NCI-H446 (cell line): ENCODE measurements at regions not wholly inside any gene's neighbourhood (a gene's known extent, or its start where the extent isn't known, plus 50 kb on each side); places are given as distances from the start of the nearest gene placed in this dataset.
A peak's percentile ranks its signal among the peaks of the same experiment; 100 is the strongest.
"Not testable (repeated sequence)": the region's sequence is repeated elsewhere in the genome, so short reads cannot be mapped to it uniquely, and the experiment has no call there.

Source experiments
- DNase-seq, 2 experiments: peaks; one replicate each; lab custom pipeline; 2025; lab: John Stamatoyannopoulos, UW

DNA sequence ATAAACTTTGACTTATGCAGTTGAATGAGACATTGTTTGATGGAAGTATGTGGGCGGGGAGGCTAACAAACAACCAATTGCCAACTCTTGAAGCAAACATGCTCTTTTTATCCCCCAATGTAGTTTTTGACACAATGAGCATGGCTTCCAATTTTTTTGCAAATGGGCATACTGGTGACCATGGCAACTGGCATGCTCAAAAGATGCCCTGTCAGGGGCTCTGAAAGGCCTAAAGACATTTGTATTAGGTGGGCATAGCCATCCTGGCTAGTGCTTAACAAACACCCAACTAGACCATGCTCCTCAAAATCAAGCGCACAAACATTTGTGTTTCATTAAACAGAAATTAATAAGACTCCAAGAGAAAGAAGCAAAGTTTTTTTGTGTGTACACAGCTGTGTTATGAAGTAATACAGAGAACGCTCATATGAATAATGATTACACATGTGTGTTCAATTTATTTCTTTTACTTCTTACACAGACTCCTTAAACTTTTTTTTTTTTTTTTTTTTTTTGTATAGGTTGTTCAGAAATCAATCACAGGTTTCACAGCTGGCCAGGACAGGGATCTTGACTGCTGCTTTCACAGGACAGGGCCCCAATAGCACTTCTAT, 95.6 kb downstream of the DLEU7 start:
- DNase-seq, result no peak

DNA sequence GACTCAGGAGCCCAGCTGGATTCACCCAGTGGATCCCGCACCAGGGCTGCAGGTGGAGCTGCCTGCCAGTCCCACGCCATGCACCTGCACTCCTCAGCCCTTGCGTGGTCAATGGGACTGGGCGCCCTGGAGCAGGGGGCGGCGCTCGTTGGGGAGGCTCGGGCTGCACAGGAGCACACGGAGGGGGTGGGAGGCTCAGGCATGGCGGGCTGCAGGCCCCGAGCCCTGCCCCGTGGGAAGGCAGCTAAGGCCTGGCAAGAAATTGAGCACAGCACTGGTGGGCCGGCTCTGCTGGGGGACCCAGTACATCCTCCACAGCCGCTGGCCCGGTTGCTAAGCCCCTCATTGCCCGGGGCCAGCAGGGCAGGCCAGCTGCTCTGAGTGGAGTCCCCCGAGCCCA, 90.3 kb downstream of the DLEU7 start:
- DNase-seq, result not testable (repeated sequence)

DNA sequence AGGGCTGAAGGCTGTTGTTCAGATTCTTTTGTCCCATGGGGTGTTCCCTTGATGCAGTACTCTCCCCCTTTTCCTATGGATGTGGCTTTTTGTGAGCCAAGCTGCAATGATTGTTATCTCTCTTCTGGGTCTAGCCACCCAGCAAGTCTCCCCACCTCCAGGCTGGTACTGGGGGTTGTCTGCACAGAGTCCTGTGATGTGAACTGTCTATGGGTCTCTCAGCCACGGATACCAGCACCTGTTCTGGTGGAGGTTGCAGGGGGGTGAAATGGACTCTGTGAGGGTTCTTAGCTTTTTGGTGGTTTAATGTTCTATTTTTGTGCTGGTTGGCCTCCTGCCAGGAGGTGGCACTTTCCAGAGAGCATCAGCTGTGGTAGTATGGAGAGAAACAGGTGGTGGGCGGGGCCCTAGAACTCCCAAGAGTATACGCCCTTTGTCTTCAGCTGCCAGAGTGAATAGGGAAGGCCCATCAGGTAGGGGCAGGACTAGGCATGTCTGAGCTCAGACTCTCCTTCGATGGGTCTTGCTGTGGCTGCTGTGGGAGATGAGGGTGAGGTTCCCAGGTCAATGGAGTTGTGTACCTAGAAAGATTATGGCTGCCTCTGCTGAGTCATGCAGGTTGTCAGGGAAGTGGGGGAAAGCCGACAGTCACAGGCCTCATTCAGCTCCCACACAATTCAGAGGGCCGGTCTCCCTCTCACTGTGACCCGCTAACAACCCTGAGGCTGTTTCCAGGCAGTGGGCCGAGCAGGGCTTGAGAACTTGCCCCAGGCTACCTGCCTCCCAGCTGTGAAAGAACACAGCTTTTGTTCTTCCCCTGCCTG, 87.4 kb downstream of the DLEU7 start:
- DNase-seq, result peak in 1 of 2 experiments; percentile 20

DNA sequence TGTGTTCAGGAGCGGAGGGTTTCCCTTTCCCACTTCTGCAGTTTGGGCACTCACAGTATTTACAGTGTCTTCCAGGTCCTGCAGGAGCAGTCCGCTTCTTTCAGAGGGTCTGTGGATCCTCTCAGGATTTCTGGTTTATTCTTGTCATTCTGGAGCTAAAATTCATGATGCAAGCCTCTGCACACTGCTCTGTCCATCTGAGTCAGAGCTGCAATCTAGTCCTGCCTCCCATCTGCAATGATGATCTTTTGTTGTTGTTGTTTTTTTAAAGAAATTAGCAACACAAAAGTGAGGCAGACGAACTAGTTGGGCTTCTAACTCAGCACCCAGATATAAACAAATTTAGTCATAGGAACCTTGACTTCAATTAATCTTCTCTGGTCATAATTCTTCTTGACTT, 86.5 kb downstream of the DLEU7 start:
- no peak for DNase-seq

DNA sequence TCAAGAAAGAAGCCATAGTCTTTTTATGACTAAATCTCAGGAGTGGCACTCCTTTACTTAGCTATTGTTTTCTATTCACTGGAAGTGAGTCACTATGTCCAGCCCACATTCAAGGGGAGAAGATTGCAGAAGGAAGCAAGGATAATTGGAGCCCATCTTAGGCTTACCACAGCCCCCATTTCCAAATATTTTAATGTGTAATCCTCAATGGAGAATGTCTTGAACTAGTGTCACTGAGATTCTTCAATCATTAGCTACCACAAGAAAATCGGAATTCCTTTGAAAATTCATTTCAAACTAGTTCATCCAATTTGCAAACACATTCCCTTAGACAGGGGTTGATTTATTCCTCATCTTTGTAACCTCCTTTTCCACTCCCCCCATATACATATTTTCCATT, 84.7 kb downstream of the DLEU7 start:
- no peak for DNase-seq

DNA sequence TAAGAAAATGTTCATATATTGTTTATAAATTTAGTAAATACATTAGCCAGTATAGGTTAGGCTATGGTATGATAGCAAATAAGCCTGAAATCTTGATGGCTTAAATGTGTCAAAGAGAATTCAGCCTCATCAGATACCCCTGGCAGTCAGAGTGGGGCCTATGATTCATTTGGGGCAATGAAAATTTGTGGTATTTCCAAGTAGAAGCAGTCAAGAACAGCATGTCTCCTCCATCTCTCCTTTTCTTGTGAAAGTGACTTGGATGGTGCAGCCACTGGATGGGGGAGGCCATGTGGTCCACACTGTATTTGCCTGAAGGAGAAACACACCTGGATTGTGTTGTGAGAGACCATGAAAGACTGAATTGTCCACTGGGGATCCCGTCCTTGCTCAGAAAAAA, 82.7 kb downstream of the DLEU7 start:
- no peak for DNase-seq

DNA sequence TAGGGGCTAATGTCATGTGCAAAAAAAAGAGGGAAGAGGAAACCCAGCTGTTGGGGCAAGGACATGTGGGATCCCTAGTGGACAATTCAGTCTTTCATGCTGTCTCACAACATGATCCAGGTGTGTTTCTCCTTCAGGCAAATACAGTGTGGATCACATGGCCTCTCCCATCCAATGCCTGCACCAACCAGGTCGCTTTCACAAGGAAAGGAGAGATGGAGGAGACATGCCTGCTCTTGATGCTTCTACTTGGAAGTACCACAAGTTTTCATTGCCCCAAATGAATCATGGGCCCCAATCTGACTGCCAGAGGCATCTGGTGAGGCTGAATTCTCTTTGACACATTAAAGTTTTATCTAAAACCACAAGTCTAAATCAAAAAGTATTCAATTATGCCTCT, 82.1 kb downstream of the DLEU7 start:
- DNase-seq, result no peak

DNA sequence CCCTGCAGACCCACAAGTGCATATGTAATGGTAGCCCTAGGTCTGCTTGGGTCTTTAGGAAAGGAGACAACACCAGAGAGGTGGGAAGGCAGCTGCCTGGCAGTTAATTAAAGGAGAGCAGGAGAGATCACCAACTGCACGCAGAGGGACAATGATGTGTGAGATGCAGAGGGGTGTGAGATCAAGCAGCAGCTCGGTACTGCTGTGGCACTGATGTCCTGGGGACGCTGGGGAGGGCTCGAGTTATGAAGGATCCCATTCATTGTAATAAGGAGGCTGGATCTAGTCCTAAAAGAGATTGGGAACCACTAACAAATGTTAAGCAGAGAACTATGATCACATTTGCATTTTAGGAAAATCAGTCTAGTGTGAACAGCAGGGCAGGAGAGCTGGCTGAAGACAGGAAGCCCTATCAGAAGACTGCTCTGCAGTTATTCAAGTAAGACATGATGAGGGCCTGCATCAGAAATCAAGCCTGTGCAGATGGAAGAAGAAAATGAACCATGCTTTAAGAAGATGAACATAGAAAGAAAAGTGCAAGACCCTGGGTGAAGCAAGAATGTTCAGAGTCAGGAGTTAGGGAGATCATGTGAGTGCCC, 80.4 kb downstream of the DLEU7 start:
- no peak for DNase-seq

DNA sequence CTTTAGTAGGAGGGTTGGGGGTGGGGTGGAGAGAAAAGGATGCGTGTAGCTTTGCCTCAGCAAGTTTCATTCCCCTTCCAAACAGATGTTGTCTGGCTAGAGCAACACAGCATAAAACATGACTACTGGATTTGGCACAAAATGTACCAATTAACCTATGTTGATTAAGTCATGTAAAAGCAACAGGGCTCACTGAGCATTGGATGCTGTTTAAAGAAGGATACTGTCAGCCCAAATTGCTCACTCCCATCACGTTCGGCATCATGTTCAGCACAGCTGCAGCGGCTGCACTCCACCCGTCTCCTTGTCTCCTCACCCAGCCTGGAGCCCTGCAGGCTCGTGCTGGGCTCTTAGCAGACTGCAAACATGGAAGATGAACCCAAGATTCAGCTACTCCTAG, 77.5 kb downstream of the DLEU7 start:
- DNase-seq, result peak in 1 of 2 experiments; percentile 23

DNA sequence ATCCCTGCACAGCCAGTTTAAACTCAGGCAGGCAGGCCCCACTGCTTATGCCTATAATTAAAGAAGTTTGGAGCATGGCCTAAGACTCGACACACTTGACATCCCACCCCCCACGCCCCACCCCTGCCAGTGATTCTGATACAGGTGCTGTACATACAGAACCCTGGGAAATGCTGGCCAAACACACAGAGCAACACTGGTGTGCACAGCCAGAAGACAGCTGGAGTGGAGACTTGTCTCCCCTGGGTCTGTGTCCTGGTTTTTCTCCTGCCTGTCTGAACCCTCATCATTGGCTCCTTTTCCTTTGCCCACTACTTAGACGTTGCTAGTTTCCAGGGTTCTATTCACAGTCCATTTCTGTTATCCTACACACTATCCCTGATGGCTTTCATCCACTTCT, 76.8 kb downstream of the DLEU7 start:
- DNase-seq, result no peak

DNA sequence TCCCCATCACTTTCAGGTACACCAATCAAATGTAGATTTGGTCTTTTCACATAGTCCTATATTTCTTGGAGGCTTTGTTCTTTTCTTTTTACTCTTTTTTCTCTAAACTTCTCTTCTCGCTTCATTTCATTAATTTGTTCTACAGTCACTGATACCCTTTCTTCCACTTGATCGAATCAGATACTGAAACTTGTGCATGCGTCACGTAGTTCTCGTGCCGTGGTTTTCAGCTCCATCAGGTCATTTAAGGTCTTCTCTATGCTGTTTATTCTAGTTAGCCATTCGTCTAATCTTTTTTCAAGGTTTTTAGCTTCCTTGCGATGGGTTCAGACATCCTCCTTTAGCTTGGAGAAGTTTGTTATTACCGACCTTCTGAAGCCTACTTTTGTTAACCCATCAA, 70.6 kb downstream of the DLEU7 start:
- DNase-seq, result not testable (repeated sequence)
